Retinal pigment epithelial cell (primary cell): ENCODE measurements at regions not wholly inside any gene's neighbourhood (a gene's known extent, or its start where the extent isn't known, plus 50 kb on each side); places are given as distances from the start of the nearest gene placed in this dataset.

ENCODE experiments used
- DNase-seq: peaks from one replicate; pipeline ENCODE4 v3.0.0-alpha.2; 2010; ENCODE audit warnings: low read depth
- H3K4me3 ChIP-seq: 2 replicates; pipeline ENCODE4 v1.5.1; 2011; ENCODE audit warnings: mild to moderate bottlenecking, low read length, control low read depth, moderate library complexity
- TF ChIP-seq, protein P1 (sequence below): conservative IDR thresholded peaks from 2 replicates; pipeline ENCODE4 v1.5.1; 2011; ENCODE audit warnings: low read depth, low read length, control low read depth, inconsistent platforms

DNA sequence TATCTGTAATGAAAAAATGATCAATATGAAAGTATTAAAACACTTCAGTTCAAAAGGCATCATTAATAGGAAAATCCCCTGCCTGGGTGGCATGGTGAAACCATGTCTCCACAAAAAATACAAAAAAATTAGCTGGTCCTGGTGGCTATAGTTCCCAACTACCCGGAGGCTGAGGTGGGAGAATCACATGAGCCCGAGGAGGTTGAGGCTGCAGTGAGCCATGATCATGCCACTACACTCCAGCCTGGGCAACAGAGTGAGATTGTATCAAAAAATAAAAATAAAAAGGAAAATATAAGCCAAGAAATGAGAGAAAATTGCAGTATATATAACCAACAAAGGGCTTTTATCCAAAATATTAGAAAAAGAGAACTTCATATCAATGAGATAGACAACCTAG lies 71.6 kb upstream of the MYCN start:
- no peak overlapping the region for H3K4me3 ChIP-seq
- no peak for DNase-seq
- TF ChIP-seq, protein P1, sequence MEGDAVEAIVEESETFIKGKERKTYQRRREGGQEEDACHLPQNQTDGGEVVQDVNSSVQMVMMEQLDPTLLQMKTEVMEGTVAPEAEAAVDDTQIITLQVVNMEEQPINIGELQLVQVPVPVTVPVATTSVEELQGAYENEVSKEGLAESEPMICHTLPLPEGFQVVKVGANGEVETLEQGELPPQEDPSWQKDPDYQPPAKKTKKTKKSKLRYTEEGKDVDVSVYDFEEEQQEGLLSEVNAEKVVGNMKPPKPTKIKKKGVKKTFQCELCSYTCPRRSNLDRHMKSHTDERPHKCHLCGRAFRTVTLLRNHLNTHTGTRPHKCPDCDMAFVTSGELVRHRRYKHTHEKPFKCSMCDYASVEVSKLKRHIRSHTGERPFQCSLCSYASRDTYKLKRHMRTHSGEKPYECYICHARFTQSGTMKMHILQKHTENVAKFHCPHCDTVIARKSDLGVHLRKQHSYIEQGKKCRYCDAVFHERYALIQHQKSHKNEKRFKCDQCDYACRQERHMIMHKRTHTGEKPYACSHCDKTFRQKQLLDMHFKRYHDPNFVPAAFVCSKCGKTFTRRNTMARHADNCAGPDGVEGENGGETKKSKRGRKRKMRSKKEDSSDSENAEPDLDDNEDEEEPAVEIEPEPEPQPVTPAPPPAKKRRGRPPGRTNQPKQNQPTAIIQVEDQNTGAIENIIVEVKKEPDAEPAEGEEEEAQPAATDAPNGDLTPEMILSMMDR, result no peak

DNA sequence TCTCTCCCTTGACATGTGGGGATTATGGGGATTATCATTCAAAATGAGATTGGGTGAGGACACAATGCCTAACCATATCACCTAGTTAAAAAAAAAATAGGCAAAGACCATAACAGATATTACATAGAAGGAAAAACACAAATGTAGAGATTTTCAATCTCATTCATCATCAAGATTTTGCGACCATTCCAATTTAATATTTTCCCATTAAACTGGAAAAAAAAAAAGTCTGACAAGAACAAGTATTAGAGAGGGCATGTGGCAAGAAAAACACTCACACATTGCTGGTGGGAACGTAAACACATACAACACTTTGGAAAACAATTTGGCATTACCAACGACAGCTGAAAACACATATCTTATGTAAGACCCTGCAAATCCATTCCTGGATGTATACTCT lies 71.0 kb upstream of the MYCN start:
- H3K4me3 ChIP-seq, result no peak overlapping the region
- DNase-seq, result no peak
- TF ChIP-seq, protein P1, result no peak

DNA sequence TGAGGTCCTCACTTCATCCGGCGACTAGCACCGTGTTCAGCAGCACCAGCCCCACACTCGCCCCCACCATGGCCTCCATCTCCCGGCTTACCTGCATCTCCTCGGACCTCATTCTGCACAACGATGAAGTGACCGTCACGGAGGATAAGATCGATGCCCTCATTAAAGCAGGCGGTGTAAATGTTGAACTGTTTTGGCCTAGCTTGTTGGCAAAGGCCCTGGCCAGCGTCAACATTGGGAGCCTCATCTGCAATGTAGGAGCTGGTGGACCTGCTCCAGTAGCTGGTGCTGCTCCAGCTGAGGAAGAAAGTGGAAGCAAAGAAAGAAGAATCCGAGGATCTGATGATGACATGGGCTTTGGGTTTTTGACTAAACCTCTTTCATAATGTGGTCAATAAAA lies 70.5 kb upstream of the MYCN start:
- no peak overlapping the region for H3K4me3 ChIP-seq
- TF ChIP-seq, protein P1, result no peak
- DNase-seq, result no peak

DNA sequence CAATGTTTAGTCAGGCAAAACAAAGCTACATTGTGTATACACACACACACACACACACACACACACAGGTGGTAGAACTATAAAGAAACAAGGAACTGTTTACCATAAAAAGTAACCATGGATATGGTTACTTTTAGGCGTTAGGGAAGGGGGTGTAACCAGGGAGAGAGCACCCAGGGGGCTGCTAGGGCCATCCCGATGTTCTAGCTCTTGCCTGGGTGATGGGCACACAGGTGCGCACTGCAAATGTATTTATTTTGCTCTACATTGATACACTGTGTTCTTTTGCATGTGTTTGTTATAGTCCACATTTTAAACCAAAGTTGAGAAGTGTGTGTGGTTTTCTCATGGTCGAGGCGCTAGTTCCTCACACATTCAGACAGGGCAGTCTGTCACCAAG lies 69.8 kb upstream of the MYCN start:
- no peak overlapping the region for H3K4me3 ChIP-seq
- no peak for DNase-seq
- TF ChIP-seq, protein P1, result no peak

DNA sequence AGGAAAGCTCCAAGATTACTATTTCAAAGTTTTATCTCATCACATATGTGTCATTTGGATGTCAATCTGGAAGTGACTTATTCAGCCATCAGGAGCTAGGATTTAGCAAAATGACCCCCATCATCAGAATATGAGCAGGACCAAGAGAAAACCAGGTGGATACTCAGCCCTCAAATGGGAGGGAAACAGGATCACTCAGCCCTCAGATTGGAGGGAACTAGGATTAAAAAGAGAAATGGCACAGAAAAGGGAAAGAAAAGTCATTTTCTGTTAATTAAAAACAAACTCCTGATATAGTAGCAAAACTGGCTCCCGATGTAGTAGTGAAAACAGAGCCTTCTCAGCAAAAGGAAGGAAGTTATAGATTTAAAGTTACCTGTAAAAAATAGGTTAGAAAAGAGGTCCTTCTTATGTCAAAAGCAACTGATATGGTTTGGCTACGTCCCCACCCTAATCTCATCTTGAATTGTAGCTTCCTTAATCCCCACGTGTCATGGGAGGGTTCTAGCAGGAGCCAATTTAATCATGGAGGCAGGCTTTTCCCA lies 69.0 kb upstream of the MYCN start:
- H3K4me3 ChIP-seq, result no peak overlapping the region
- no peak for DNase-seq
- TF ChIP-seq, protein P1, result no peak

DNA sequence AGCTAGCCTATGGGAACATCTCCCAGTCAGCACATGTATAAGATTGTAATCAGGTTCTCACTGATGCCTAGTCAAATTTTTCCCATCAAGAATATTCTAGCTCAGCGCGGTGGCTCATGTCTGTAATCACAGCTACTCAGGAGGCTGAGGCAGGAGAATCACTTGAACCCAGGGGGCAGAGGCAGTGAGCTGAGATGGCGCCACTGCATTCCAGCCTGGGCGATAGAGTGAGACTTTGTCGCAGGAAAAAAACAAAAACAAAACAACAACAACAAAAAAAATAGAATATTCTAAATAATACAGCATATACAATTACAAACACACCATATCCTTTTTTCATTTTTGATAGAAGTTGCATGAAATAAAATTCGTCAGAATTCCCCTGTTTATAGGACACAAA lies 67.5 kb upstream of the MYCN start:
- TF ChIP-seq, protein P1, result no peak
- H3K4me3 ChIP-seq, result no peak overlapping the region
- no peak for DNase-seq

DNA sequence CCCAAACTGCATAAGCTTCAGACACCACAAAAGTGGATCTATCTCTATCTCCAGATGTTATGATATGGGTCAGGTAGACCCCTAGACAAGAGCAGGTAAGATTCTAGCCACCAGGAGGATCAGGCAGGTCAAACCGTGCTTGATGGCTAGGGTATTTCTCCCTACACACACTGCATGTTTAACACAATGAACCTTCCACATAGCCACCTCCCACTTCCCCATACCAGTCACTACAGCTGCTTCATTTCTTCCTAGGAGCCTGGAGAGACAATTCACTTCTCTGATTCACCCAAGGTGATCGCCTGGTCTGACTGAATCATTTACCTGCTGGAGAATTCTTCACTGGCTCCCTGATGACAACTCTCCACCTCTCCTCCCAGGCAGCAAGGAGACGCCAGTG lies 66.0 kb upstream of the MYCN start:
- TF ChIP-seq, protein P1, result no peak
- no peak for DNase-seq
- no peak overlapping the region for H3K4me3 ChIP-seq
